GM18909 (cell line): ENCODE measurements at regions not wholly inside any gene's neighbourhood (a gene's known extent, or its start where the extent isn't known, plus 50 kb on each side); places are given as distances from the start of the nearest gene placed in this dataset.

Experiments
- ATAC-seq: cut with Tn5 transposase; IDR thresholded peaks from one replicate; pipeline ENCODE4 v1.9.1; 2021; ENCODE audit warnings: mild to moderate bottlenecking; ENCODE audit not compliant: unreplicated experiment, poor library complexity

GRCh38 chr3:64358853-64359252 is 133.6 kb upstream of the PRICKLE2 start:
- no peak for ATAC-seq

- no peak for ATAC-seq
Observed at GRCh38 chr3:64358176-64358575, 132.9 kb upstream of the PRICKLE2 start.

DNA sequence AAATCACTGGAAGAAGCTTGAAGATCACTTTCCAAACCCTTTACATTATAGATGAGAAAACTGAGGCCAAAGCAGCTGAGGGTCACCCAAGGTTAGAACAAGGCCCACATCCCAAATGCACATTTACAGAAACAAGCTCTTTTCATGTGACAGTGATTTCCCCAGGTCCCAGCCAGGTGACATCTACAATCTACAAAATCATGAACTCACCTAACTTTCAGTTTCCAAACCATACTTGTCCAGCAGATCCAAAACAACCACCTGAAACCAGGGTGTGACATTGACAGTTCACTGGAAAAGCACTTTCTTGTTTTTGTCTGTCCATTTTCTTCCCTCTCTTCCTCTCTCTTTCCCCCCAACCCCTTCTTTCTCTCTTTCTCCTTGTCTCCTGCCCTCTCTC is 132.2 kb upstream of the PRICKLE2 start:
- no peak for ATAC-seq

GRCh38 chr3:64355401-64355807 is 130.1 kb upstream of the PRICKLE2 start:
- no peak for ATAC-seq

DNA sequence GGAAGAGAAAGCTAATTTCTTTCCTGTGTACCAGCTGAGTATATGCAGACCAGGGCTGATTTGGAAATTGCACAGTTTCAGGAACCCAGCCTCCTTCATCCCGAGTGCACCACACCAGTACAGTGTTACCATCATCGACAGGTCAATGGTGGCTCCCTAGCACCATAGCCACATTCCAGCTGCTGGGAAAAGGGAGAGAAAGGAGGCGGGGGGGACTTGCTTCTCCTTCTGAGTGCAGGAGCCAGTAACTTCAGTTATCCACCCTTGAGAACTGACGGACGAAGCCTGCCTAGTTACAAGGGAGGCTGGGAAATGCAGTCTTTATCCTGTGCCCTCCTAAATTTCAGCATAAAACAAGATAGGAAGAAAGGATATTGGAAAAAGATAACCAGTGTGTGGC is 129.7 kb upstream of the PRICKLE2 start:
- ATAC-seq = no peak

GRCh38 chr3:64354221-64354620 is 129.0 kb upstream of the PRICKLE2 start:
- no peak for ATAC-seq

- no peak for ATAC-seq
Observed at GRCh38 chr3:64353226-64353625, 128.0 kb upstream of the PRICKLE2 start.

GRCh38 chr3:64352639-64352992 is 127.3 kb upstream of the PRICKLE2 start:
- ATAC-seq = no peak

DNA sequence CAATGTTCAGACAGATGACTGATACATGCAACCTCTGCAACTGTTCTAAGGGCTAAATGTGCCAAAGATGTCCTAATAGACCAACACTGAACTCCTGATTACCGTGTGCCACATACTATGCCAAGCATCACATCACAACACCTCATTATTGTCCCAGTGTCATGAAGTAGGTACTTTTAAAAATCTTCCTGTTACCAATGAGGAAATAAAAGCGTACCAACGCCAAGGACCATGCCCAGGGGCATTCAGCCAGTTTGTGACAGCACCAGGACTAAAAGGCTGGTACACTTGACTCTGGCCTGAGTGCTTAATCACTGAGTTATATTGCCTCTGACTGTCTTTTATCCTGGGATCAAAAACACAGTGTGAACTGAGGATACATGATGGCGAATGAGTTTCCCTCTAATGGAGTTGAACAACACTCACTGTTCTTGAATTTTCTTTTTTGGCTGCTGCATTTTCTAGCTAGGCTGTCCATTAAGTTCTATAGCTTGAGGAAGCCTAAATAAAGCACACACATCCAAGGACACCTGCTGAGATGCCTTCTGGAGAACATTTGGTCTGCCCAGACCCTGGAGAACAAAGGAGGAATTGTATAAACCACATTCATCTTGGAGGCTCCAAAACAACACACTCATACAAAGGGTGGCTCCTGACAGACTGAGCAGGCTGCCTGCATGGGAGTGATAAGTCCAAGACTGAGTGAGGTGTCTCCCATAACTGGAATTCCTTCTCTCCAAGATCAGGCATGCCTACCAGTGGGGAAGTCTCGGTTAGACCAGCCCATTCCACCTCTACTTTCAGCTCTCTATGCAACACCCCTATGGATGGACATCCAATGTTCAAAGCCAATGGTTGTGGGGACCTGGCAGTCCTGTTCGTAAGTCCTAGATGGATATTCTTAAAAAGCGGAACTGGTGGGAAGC is 126.7 kb upstream of the PRICKLE2 start:
- ATAC-seq = no peak

DNA sequence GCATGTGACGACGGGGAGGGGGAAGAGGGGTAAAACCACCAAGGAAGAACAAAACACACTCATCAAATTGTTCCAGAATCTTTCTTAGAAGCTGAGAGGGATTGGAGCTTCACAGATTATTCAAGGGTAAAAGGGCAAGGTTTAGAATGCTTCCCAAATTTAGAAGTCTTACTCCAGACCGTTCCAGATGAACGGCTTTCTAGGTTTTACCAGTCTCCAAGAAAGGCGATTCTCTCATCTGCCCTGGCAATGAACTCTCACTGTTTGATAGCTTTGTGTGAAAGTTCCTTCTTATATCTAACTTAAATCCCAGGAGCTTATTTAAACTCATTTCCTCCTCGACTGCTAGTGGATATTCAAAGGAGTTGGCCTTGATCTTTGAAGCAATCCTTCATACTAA is 124.3 kb upstream of the PRICKLE2 start:
- no peak for ATAC-seq

- no peak for ATAC-seq
Observed at GRCh38 chr3:64345371-64345770, 120.1 kb upstream of the PRICKLE2 start.

DNA sequence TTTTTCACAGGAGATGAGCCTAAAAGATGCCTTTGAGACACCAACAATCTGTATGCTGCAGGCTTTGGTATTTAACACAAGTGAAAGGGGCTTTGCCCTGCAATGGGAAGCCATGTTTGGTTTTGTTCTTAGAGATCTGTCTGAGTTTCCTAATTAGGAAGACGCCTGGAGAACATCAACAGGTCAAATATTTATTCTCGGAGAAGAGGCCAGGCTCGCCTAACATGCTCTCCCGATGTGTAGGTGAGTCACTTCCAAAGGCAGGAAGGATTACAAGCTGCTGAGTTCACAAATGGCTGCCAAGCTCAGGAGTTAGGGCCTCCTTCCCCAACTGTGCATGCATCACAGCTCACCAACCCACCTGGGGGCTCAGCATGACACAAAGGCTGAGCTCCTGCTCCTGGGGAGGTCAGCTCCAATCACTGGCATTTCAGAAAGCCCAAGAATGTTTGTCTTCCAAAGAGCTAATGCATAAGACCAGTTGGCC is 119.5 kb upstream of the PRICKLE2 start:
- ATAC-seq = no peak

DNA sequence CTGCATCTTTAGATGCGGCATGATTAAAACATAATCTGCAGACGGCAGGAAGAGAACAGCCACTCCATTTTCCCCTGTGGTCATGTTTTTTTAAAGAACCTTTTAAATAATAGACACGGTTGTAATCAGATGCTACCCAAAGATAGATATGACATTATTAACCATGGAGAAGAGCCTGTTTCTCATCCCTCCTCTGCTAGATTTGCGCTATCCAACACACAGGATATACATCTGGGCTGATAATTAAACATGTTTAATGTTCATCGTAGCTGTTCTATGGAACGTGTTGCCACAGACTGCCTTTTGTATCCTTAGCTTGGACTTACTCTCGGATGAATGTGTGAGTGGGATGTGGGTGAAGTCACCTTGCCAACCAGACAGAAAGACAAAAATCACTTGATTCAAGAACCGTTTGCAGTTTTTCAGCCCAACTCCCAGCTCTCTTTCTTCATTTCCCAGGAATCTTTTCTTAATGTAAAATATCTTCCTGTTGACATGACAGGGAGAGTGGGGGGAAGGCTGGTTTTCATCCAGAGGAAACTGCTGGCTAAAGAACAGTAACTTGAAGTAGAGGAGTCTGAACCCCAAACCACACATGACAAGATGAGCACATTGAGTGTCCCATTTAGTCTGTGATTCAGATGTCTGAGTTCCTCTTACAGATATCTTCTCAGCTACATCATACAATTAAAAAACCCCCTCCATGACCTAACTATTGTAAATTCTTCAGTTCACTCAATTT is 118.6 kb upstream of the PRICKLE2 start:
- ATAC-seq = no peak

DNA sequence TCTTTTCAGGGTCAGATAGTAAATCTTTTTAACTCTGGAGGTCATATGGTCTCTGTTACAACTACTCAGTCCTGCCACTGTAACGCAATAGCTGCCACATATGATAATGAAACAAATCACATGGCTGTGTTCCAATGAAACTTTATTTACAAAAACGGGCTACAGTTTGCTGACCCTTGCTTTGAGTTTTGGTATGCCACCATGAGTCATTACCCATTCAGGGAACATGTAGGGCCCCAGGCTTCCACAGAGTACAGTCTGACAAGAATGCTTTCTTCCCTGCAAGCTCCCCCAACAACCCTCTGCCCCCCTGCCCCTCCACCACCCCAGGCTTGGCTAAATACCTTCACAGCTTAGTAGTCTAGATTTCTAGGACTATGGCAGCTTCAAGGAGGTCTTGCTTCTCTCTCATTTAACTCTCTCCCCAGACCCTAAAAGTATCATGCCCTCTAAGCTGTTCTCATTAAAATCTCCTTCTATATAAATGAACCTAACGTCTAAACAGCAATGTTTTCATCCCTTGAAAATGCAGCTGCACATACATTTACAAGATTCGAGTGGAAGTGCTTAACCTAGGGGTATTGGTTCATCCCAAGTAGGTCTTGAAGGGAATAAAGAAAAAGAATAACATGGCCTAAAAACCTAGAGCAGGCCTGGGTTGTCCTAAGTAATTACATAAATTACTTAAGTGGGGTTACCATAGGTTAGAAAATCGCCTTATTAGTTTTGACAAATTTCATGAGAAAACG is 117.8 kb upstream of the PRICKLE2 start:
- ATAC-seq = no peak

DNA sequence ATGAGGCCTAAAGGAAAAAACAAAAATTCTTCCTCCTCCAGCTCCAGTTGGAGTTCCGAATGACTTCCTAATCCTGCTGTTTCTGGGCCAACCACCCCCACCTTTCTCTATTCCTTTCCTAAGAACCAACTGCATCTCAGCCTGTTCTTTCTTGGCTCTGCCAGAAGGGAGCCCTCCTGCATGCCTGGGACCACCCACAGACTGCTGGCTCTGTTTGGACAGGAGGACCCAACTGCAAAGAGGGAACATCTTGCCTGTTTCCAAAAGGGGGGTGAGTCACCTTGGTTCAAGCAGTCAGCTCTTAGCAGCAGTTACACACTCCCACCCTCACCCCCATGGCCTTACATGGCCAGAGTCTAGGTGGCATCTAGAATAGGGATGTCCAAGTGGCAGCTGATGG is 116.0 kb upstream of the PRICKLE2 start:
- no peak for ATAC-seq

DNA sequence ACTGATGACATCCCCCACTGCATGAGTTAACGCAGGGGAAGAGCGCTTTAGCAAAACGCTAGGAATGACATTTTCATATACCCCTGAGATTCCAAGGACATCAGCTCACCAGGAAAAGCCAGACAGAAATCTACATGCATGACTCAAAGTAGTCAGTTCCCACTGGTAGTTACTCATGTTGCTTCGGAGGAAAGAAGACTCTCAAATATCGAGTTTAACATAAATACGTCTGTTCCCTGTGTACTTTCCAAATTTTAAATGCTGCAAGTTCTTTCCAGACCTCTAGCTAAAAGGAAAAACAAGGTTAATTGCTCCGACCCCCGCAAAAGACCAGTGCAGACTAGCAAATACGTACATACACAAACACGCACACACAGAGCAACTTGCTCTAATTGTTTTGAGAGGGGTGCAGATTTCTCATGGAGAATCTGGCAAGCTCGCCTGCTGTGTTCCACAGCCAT is 115.4 kb upstream of the PRICKLE2 start:
- no peak for ATAC-seq

DNA sequence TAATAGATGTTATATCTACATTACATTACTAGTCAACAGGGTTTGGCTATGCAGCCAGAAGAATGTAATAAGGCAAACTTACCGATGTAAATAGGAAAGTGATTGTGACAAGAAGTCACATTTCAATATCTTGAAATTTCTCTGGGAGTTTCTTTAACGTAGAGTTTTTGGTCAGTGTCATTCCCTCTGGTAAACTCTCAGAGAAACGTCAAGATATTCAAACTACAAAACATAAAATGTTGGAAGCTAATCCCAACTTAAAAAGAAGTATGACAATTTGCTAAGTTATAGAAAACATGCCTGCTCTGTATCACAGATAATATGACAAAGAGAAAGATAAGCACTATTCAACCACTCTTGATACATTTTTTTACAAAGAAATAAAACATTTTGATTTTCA is 111.2 kb upstream of the PRICKLE2 start:
- no peak for ATAC-seq

GRCh38 chr3:64332459-64333350 is 107.4 kb upstream of the PRICKLE2 start:
- no peak for ATAC-seq

DNA sequence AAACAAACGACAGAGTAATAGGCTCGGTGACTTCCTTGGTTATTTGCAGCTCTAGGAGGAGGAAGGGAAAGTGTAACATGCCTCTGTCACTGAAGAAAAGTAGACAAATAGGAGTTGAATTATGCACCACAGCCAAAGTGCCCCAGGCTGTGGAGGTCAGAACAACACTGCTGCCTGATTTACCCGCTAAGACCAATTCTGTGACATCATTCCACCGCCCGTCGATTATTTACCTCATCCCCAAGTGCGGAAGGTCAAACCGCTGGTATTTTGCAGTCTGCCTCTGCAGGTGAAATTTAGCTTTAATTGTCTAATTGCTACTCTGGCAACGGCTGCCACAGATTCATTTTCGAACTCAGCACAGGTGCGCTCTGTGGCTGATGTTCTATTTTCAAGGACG is 106.3 kb upstream of the PRICKLE2 start:
- no peak for ATAC-seq

DNA sequence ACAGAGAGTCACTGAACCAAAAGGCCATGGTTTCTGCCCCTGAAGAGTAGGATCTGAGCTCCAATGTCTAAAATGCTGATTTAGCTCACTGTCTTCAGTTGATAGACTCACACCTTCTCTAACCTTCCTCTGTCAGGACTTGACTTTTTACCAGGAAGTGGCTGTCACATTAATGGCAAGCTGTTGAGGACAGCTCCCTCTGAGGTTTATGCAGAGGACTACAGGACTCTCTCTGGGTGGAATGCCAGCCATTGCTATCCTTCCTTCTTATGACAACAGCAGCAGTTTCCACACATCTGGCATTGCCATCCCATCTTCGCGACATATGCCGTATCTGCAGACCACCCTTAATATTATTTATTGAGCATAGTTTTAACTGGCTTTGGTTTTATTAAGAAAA is 103.8 kb upstream of the PRICKLE2 start:
- ATAC-seq = no peak
